ENCODE measurements at regions not wholly inside any gene's neighbourhood (a gene's known extent, or its start where the extent isn't known, plus 50 kb on each side); places are given as distances from the start of the nearest gene placed in this dataset.

DNA sequence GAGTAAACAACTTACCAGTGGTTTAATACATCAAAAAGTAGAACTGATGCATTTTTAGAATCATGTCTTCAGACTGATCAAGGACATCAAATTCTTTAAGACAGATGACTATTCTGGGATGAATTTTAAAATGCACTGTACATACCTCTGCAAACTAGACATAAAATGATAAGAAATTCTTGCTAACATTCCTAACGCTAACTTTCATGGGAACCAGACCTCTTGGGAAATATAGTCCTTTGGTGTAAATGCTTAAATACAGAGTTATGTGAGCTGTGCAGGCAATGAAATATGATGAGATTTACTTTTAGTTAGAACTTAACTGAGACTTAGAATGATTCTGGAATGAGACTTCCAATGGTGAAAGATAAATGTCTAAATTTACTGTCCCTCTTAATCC is 562.0 kb downstream of the NR4A2 start:
- Mint-ChIP-seq H3K36me3 (ENCODE audit: insufficient read depth, unreplicated experiment) (no peaks in the 10 kb centered on the region), H3K27me3 (ENCODE audit: insufficient read depth, unreplicated experiment) (no peaks in the 10 kb centered on the region), H3K4me3 (ENCODE audit: unreplicated experiment) (no peak overlapping the region), H3K9me3 (ENCODE audit: unreplicated experiment) (peaks cover 9% of the 10 kb centered on the region), H3K27ac (ENCODE audit: unreplicated experiment) (no peak overlapping the region), H3K4me1 (ENCODE audit: low read depth, unreplicated experiment) (no peaks in the 10 kb centered on the region)
- Histone ChIP-seq H3K36me3 (ENCODE audit: control insufficient read depth, insufficient read depth, low read length) (no peaks in the 10 kb centered on the region), H3K4me1 (0 out of 2 replicates have a peak, but pooled peaks cover 4% of the 10 kb centered on the region), H3K27me3 (replicated peaks; ENCODE audit: control insufficient read depth, insufficient read depth, low read length) (no peaks in the 10 kb centered on the region), H3K9me3 (no peaks in the 10 kb centered on the region), H3K4me3 (ENCODE audit: low read depth, low read length) (no peak overlapping the region)
- BruUV-seq (replicated peaks), result no TSS peak
- TF ChIP-seq, protein P1, sequence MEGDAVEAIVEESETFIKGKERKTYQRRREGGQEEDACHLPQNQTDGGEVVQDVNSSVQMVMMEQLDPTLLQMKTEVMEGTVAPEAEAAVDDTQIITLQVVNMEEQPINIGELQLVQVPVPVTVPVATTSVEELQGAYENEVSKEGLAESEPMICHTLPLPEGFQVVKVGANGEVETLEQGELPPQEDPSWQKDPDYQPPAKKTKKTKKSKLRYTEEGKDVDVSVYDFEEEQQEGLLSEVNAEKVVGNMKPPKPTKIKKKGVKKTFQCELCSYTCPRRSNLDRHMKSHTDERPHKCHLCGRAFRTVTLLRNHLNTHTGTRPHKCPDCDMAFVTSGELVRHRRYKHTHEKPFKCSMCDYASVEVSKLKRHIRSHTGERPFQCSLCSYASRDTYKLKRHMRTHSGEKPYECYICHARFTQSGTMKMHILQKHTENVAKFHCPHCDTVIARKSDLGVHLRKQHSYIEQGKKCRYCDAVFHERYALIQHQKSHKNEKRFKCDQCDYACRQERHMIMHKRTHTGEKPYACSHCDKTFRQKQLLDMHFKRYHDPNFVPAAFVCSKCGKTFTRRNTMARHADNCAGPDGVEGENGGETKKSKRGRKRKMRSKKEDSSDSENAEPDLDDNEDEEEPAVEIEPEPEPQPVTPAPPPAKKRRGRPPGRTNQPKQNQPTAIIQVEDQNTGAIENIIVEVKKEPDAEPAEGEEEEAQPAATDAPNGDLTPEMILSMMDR (IDR thresholded peaks at IDR 0.05; ENCODE audit: insufficient read depth in 1 of 2, low read depth in 1 of 2, low read length in 1 of 2, severe bottlenecking in 1 of 2, unreplicated experiment in 1 of 2), result no peak
- no peak for DNase-seq
- ChIA-PET CTCF (no interaction called here), POLR2A (no interaction called here)
- intact Hi-C loops (cut with micrococcal nuclease; ENCODE audit: unreplicated experiment), result no loop called here

DNA sequence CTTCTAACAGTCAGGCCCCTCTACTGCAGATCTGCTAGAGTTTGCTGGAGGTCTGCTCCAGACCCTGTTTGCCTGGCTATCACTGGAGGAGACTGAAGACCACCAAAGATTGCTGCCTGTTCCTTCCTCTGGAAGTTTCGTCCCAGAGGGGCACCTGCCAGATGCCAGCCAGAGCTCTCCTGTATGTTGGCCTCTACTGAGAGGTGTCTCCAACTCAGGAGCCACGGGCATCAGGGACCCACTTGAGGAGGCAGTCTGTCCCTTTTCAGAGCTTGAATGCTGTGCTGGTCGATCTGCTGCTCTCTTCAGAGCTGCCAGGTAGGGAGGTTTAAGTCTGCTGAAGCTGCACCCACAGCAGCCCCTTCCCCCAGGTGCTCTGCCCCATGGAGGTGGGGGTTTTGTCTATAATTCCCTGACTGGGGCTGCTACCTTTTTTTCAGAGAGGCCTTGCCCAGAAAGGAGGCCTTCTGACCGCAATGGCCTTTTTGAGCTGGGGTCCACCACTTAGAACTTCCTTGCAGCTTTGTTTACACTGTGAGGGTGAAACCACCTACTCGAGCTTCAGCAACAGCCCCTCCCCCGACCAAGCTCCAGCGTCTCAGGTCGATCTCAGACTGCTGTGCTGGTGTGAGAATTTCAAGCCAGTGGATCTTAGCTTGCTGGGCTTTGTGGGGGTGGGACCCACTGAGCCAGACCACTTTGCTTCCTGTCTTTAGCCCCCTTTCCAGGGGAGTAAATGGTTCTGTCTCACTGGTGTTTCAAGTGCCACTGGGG is 566.0 kb downstream of the NR4A2 start:
- H3K4me1 ChIP-seq, result no peaks in the 10 kb centered on the region
- TF ChIP-seq, protein P1 (IDR thresholded peaks at IDR 0.05; ENCODE audit: insufficient read depth in 1 of 2, low read depth in 1 of 2, low read length in 1 of 2, severe bottlenecking in 1 of 2, unreplicated experiment in 1 of 2), result no peak
- intact Hi-C loops (cut with micrococcal nuclease; ENCODE audit: unreplicated experiment), result no loop called here
- ChIA-PET CTCF (no interaction called here), POLR2A (no interaction called here)
- H3K9me3 ChIP-seq, result no peaks in the 10 kb centered on the region
- no peak overlapping the region for H3K27ac Mint-ChIP-seq (ENCODE audit: unreplicated experiment)
- H3K27me3 ChIP-seq (replicated peaks; ENCODE audit: control insufficient read depth, insufficient read depth, low read length), result no peaks in the 10 kb centered on the region
- no peak overlapping the region for H3K4me3 ChIP-seq (ENCODE audit: low read depth, low read length)
- no TSS peak for BruUV-seq (replicated peaks)
- H3K4me3 Mint-ChIP-seq (ENCODE audit: unreplicated experiment), result no peak overlapping the region
- H3K36me3 Mint-ChIP-seq (ENCODE audit: insufficient read depth, unreplicated experiment), result no peaks in the 10 kb centered on the region
- H3K9me3 Mint-ChIP-seq (ENCODE audit: unreplicated experiment), result peaks cover 28% of the 10 kb centered on the region
- H3K27me3 Mint-ChIP-seq (ENCODE audit: insufficient read depth, unreplicated experiment), result no peaks in the 10 kb centered on the region
- DNase-seq, result no peak
- no peaks in the 10 kb centered on the region for H3K4me1 Mint-ChIP-seq (ENCODE audit: low read depth, unreplicated experiment)
- no peaks in the 10 kb centered on the region for H3K36me3 ChIP-seq (ENCODE audit: control insufficient read depth, insufficient read depth, low read length)

DNA sequence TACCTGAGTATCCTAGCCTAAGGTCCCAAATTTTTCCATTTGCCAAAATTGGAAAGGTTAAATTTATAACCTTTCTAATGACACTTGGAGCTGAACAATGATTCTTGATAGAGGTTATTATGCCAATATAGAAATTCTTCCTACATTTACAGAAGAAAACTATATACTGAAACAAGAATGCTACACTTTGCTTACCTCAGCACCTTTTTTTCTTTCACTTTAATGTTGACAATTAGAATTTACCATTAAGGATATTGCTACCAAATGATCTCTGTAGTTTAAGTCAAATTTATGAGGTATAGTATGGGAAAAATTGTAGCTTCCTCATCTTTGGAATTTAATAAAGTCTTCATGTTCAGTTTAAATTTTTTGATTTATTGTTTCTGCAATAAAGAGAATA is 577.0 kb downstream of the NR4A2 start:
- Mint-ChIP-seq H3K36me3 (ENCODE audit: insufficient read depth, unreplicated experiment) (no peaks in the 10 kb centered on the region), H3K4me1 (ENCODE audit: low read depth, unreplicated experiment) (no peaks in the 10 kb centered on the region), H3K9me3 (ENCODE audit: unreplicated experiment) (no peaks in the 10 kb centered on the region), H3K27ac (ENCODE audit: unreplicated experiment) (no peak overlapping the region), H3K4me3 (ENCODE audit: unreplicated experiment) (no peak overlapping the region), H3K27me3 (ENCODE audit: insufficient read depth, unreplicated experiment) (no peaks in the 10 kb centered on the region)
- Histone ChIP-seq H3K27me3 (replicated peaks; ENCODE audit: control insufficient read depth, insufficient read depth, low read length) (no peaks in the 10 kb centered on the region), H3K36me3 (ENCODE audit: control insufficient read depth, insufficient read depth, low read length) (no peaks in the 10 kb centered on the region), H3K4me3 (ENCODE audit: low read depth, low read length) (no peak overlapping the region), H3K9me3 (no peaks in the 10 kb centered on the region), H3K4me1 (no peaks in the 10 kb centered on the region)
- ChIA-PET POLR2A (no interaction called here), CTCF (no interaction called here)
- BruUV-seq (replicated peaks), result no TSS peak
- TF ChIP-seq, protein P1 (IDR thresholded peaks at IDR 0.05; ENCODE audit: insufficient read depth in 1 of 2, low read depth in 1 of 2, low read length in 1 of 2, severe bottlenecking in 1 of 2, unreplicated experiment in 1 of 2), result no peak
- intact Hi-C loops (cut with micrococcal nuclease; ENCODE audit: unreplicated experiment), result no loop called here
- no peak for DNase-seq

Measured in Caco-2 (cell line).